Superior temporal gyrus (tissue), 1 donor: ENCODE measurements at regions not wholly inside any gene's neighbourhood (a gene's known extent, or its start where the extent isn't known, plus 50 kb on each side); places are given as distances from the start of the nearest gene placed in this dataset.
"Not testable (repeated sequence)": the region's sequence is repeated elsewhere in the genome, so short reads cannot be mapped to it uniquely, and the experiment has no call there.

ENCODE experiments used
- DNase-seq: peaks from one replicate; pipeline ENCODE4 v3.0.0-alpha.2; 2016; ENCODE audit errors: extremely low spot score

- no peak for DNase-seq
Observed at GRCh38 chr9:7479300-7479699, 320.3 kb downstream of the DMAC1 start.

GRCh38 chr9:7478646-7479045 is 320.9 kb downstream of the DMAC1 start:
- no peak for DNase-seq

GRCh38 chr9:7467186-7467585 is 332.4 kb downstream of the DMAC1 start:
- no peak for DNase-seq

- DNase-seq: no peak
Observed at GRCh38 chr9:7461791-7462190, 337.8 kb downstream of the DMAC1 start.

- DNase-seq: no peak
Observed at GRCh38 chr9:7456793-7457530, 342.6 kb downstream of the DMAC1 start.

- DNase-seq: no peak
Observed at GRCh38 chr9:7456377-7456776, 343.2 kb downstream of the DMAC1 start.

- DNase-seq: no peak
Observed at GRCh38 chr9:7454624-7455023, 345.0 kb downstream of the DMAC1 start.

- no peak for DNase-seq
Observed at GRCh38 chr9:7452378-7452777, 347.2 kb downstream of the DMAC1 start.

- DNase-seq: no peak
Observed at GRCh38 chr9:7451062-7451461, 348.5 kb downstream of the DMAC1 start.

- no peak for DNase-seq
Observed at GRCh38 chr9:7443541-7443940, 356.0 kb downstream of the DMAC1 start.

GRCh38 chr9:7439355-7439995 is 360.1 kb downstream of the DMAC1 start:
- peak; percentile 25 for DNase-seq

GRCh38 chr9:7436754-7437153 is 362.8 kb downstream of the DMAC1 start:
- DNase-seq: no peak

GRCh38 chr9:7433508-7434292 is 365.9 kb downstream of the DMAC1 start:
- no peak for DNase-seq

GRCh38 chr9:7432989-7433388 is 366.6 kb downstream of the DMAC1 start:
- DNase-seq: no peak

- DNase-seq: not testable (repeated sequence)
Observed at GRCh38 chr9:7417397-7417796, 382.2 kb downstream of the DMAC1 start.

- no peak for DNase-seq
Observed at GRCh38 chr9:7415836-7416235, 383.7 kb downstream of the DMAC1 start.

- no peak for DNase-seq
Observed at GRCh38 chr9:7408845-7409244, 390.7 kb downstream of the DMAC1 start.

GRCh38 chr9:7407246-7407645 is 392.3 kb downstream of the DMAC1 start:
- no peak for DNase-seq

GRCh38 chr9:7405924-7406604 is 393.5 kb downstream of the DMAC1 start:
- DNase-seq: no peak

GRCh38 chr9:7403839-7404487 is 395.6 kb downstream of the DMAC1 start:
- no peak for DNase-seq

GRCh38 chr9:7403028-7403389 is 396.6 kb downstream of the DMAC1 start:
- no peak for DNase-seq
